K562 (cell line): ENCODE measurements at regions not wholly inside any gene's neighbourhood (a gene's known extent, or its start where the extent isn't known, plus 50 kb on each side); places are given as distances from the start of the nearest gene placed in this dataset.

Experiments
- FOS ChIP-seq: IDR thresholded peaks from 3 replicates; pipeline ENCODE4 v1.6.1; 2011; ENCODE audit not compliant: insufficient read length; ENCODE audit errors: extremely low read depth
- GATAD2A ChIP-seq: fragments of 450-650 bp; IDR thresholded peaks from 2 replicates; pipeline ENCODE4 v1.6.1; 2017
- HEY1 ChIP-seq: fragments of 250-450 bp; sonication (Bioruptor Pico); IDR thresholded peaks from 2 replicates; pipeline ENCODE4 v1.5.0; 2020; ENCODE audit warnings: mild to moderate bottlenecking, moderate library complexity, borderline replicate concordance
- MAFF ChIP-seq: IDR thresholded peaks from 2 replicates; pipeline ENCODE4 v1.6.1; 2012; ENCODE audit warnings: low read length, improper control_type of control experiment
- NFYB ChIP-seq: IDR thresholded peaks from 2 replicates; pipeline ENCODE4 v1.6.1; 2011; ENCODE audit warnings: mild to moderate bottlenecking, moderate library complexity; ENCODE audit not compliant: insufficient read length; ENCODE audit errors: extremely low read depth
- TAF9B ChIP-seq: fragments of 450-650 bp; IDR thresholded peaks from 2 replicates; pipeline ENCODE4 v1.6.1; 2018; ENCODE audit warnings: mild to moderate bottlenecking; ENCODE audit not compliant: partially characterized antibody
- ZNF140 ChIP-seq: fragments of 250-450 bp; sonication (Bioruptor Pico); IDR thresholded peaks from 2 replicates; pipeline ENCODE4 v1.8.0; 2021; ENCODE audit warnings: moderate library complexity, mild to moderate bottlenecking, inconsistent platforms
- TF ChIP-seq, protein P1 (sequence below): sonication (generic); formaldehyde crosslinking; IDR thresholded peaks from 2 replicates; pipeline ENCODE4 v1.5.0; 2020; ENCODE audit warnings: missing genetic modification reagents
- TF ChIP-seq, protein P2 (sequence below), 2 experiments: IDR thresholded peaks in 1 of 2; conservative IDR thresholded peaks in 1 of 2; 2 replicates each; pipeline ENCODE4 v1.6.1; 2016; ENCODE audit warnings: low read depth in 2 of 2, mild to moderate bottlenecking in 1 of 2, missing compliant biosample characterization in 1 of 2, missing genetic modification characterization in 1 of 2, moderate library complexity in 1 of 2
- TF ChIP-seq, protein P3 (sequence below): fragments of 450-650 bp; IDR thresholded peaks from 2 replicates; pipeline ENCODE4 v1.7.1; 2018; ENCODE audit warnings: mild to moderate bottlenecking, low read depth; ENCODE audit not compliant: partially characterized antibody
- TF ChIP-seq, protein P4 (sequence below), 2 experiments: fragments of 450-650 bp; IDR thresholded peaks; 2 replicates each; pipeline ENCODE4 v1.6.1; 2016
- TF ChIP-seq, protein P5 (sequence below): fragments of 250-450 bp; sonication (Bioruptor Pico); IDR thresholded peaks from 2 replicates; pipeline ENCODE4 v1.8.0; 2022; ENCODE audit warnings: inconsistent platforms, mild to moderate bottlenecking, moderate library complexity, borderline replicate concordance
- TF ChIP-seq, protein P6 (sequence below): sonication (generic); formaldehyde crosslinking; IDR thresholded peaks from 2 replicates; pipeline ENCODE4 v1.8.0; 2022; ENCODE audit warnings: missing genetic modification reagents, mild to moderate bottlenecking, moderate library complexity, borderline replicate concordance
- TF ChIP-seq, protein P7 (sequence below): IDR thresholded peaks from 3 replicates; pipeline ENCODE4 v1.6.1; 2011; ENCODE audit warnings: borderline replicate concordance, mild to moderate bottlenecking, moderate library complexity; ENCODE audit not compliant: insufficient read length; ENCODE audit errors: extremely low read depth

DNA sequence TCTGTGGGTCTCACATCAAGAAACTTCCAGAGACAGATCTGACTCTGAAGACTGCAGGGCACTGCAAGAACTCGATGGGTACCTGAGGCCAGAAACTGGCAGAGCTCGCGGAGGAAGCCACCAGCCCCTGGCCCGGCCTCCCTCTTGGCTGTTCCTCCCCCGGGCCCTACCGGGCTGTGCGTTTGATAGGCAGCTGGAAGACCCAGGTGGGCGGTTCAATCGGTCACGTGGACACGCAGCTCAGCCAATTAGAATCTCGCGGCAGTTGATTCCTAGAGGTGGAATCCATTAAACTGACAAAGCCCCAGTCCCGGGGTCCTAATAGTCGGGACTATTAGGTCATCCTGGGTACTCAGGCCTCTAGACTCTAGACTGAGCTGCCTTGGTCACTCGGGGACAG is 139.9 kb downstream of the GPCPD1 start (continued):
- TF ChIP-seq, protein P1, sequence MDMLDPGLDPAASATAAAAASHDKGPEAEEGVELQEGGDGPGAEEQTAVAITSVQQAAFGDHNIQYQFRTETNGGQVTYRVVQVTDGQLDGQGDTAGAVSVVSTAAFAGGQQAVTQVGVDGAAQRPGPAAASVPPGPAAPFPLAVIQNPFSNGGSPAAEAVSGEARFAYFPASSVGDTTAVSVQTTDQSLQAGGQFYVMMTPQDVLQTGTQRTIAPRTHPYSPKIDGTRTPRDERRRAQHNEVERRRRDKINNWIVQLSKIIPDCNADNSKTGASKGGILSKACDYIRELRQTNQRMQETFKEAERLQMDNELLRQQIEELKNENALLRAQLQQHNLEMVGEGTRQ = peak; percentile 87
- no peak for TF ChIP-seq GATAD2A
- TF ChIP-seq, protein P2, sequence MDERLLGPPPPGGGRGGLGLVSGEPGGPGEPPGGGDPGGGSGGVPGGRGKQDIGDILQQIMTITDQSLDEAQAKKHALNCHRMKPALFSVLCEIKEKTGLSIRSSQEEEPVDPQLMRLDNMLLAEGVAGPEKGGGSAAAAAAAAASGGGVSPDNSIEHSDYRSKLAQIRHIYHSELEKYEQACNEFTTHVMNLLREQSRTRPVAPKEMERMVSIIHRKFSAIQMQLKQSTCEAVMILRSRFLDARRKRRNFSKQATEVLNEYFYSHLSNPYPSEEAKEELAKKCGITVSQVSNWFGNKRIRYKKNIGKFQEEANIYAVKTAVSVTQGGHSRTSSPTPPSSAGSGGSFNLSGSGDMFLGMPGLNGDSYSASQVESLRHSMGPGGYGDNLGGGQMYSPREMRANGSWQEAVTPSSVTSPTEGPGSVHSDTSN (CRISPR knock-in tag; IDR thresholded peaks at IDR 0.05; ENCODE audit: low read depth) = no peak
- TF ChIP-seq, protein P2 (tag; conservative IDR thresholded peaks at IDR 0.05; ENCODE audit: low read depth) = 0 out of 2 replicates have a peak, but pooled peaks have one; percentile 30
- TF ChIP-seq MAFF = no peak
- peak; percentile 67 for TF ChIP-seq NFYB
- no peak for TF ChIP-seq HEY1 (CRISPR knock-in tag)
- TF ChIP-seq, protein P3, sequence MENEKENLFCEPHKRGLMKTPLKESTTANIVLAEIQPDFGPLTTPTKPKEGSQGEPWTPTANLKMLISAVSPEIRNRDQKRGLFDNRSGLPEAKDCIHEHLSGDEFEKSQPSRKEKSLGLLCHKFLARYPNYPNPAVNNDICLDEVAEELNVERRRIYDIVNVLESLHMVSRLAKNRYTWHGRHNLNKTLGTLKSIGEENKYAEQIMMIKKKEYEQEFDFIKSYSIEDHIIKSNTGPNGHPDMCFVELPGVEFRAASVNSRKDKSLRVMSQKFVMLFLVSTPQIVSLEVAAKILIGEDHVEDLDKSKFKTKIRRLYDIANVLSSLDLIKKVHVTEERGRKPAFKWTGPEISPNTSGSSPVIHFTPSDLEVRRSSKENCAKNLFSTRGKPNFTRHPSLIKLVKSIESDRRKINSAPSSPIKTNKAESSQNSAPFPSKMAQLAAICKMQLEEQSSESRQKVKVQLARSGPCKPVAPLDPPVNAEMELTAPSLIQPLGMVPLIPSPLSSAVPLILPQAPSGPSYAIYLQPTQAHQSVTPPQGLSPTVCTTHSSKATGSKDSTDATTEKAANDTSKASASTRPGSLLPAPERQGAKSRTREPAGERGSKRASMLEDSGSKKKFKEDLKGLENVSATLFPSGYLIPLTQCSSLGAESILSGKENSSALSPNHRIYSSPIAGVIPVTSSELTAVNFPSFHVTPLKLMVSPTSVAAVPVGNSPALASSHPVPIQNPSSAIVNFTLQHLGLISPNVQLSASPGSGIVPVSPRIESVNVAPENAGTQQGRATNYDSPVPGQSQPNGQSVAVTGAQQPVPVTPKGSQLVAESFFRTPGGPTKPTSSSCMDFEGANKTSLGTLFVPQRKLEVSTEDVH = no peak
- TF ChIP-seq, protein P4, sequence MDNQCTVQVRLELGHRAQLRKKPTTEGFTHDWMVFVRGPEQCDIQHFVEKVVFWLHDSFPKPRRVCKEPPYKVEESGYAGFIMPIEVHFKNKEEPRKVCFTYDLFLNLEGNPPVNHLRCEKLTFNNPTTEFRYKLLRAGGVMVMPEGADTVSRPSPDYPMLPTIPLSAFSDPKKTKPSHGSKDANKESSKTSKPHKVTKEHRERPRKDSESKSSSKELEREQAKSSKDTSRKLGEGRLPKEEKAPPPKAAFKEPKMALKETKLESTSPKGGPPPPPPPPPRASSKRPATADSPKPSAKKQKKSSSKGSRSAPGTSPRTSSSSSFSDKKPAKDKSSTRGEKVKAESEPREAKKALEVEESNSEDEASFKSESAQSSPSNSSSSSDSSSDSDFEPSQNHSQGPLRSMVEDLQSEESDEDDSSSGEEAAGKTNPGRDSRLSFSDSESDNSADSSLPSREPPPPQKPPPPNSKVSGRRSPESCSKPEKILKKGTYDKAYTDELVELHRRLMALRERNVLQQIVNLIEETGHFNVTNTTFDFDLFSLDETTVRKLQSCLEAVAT (IDR thresholded peaks at IDR 0.05) = no peak
- TF ChIP-seq, protein P5, sequence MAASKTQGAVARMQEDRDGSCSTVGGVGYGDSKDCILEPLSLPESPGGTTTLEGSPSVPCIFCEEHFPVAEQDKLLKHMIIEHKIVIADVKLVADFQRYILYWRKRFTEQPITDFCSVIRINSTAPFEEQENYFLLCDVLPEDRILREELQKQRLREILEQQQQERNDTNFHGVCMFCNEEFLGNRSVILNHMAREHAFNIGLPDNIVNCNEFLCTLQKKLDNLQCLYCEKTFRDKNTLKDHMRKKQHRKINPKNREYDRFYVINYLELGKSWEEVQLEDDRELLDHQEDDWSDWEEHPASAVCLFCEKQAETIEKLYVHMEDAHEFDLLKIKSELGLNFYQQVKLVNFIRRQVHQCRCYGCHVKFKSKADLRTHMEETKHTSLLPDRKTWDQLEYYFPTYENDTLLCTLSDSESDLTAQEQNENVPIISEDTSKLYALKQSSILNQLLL (CRISPR knock-in tag) = no peak
- TF ChIP-seq, protein P6, sequence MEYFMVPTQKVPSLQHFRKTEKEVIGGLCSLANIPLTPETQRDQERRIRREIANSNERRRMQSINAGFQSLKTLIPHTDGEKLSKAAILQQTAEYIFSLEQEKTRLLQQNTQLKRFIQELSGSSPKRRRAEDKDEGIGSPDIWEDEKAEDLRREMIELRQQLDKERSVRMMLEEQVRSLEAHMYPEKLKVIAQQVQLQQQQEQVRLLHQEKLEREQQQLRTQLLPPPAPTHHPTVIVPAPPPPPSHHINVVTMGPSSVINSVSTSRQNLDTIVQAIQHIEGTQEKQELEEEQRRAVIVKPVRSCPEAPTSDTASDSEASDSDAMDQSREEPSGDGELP = peak; percentile 48; the same call in 1 of the 2 replicates
- TF ChIP-seq ZNF140 = no peak
- TF ChIP-seq TAF9B = no peak
- TF ChIP-seq FOS = peak; percentile 20
- TF ChIP-seq, protein P7, sequence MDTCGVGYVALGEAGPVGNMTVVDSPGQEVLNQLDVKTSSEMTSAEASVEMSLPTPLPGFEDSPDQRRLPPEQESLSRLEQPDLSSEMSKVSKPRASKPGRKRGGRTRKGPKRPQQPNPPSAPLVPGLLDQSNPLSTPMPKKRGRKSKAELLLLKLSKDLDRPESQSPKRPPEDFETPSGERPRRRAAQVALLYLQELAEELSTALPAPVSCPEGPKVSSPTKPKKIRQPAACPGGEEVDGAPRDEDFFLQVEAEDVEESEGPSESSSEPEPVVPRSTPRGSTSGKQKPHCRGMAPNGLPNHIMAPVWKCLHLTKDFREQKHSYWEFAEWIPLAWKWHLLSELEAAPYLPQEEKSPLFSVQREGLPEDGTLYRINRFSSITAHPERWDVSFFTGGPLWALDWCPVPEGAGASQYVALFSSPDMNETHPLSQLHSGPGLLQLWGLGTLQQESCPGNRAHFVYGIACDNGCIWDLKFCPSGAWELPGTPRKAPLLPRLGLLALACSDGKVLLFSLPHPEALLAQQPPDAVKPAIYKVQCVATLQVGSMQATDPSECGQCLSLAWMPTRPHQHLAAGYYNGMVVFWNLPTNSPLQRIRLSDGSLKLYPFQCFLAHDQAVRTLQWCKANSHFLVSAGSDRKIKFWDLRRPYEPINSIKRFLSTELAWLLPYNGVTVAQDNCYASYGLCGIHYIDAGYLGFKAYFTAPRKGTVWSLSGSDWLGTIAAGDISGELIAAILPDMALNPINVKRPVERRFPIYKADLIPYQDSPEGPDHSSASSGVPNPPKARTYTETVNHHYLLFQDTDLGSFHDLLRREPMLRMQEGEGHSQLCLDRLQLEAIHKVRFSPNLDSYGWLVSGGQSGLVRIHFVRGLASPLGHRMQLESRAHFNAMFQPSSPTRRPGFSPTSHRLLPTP = no peak
